Esophagus (tissue), 2 donors: ENCODE measurements at regions not wholly inside any gene's neighbourhood (a gene's known extent, or its start where the extent isn't known, plus 50 kb on each side); places are given as distances from the start of the nearest gene placed in this dataset.

ENCODE experiments used
- H3K27ac ChIP-seq, 2 donors: one replicate each; pipeline ENCODE4 v1.5.1; 2013; ENCODE audit warnings: low read depth in 2 of 2, mild to moderate bottlenecking in 2 of 2, inconsistent platforms in 1 of 2, low read length in 1 of 2, moderate library complexity in 1 of 2
- H3K27me3 ChIP-seq, 2 donors: one replicate each; pipeline ENCODE4 v1.6.1; 2013; ENCODE audit warnings: low read length in 2 of 2, control low read depth in 1 of 2, mild to moderate bottlenecking in 1 of 2; ENCODE audit not compliant: insufficient read depth in 2 of 2, control insufficient read depth in 1 of 2
- H3K36me3 ChIP-seq, 2 donors: one replicate each; pipeline ENCODE4 v1.6.1; 2013; ENCODE audit warnings: low read length in 1 of 2; ENCODE audit not compliant: control insufficient read depth in 2 of 2, insufficient read depth in 2 of 2
- H3K4me1 ChIP-seq, 2 donors: one replicate each; pipeline ENCODE4 v1.6.1; 2013; ENCODE audit warnings: low read length in 1 of 2; ENCODE audit not compliant: control insufficient read depth in 2 of 2, insufficient read depth in 2 of 2
- H3K4me3 ChIP-seq, 2 donors: one replicate each; pipeline ENCODE4 v1.5.1; 2013; ENCODE audit warnings: low read length in 2 of 2, mild to moderate bottlenecking in 2 of 2, low read depth in 1 of 2, moderate library complexity in 1 of 2
- H3K9me3 ChIP-seq, 2 donors: one replicate each; pipeline ENCODE4 v1.6.1; 2013; ENCODE audit warnings: mild to moderate bottlenecking in 2 of 2, low read depth in 1 of 2, low read length in 1 of 2, moderate library complexity in 1 of 2; ENCODE audit not compliant: control insufficient read depth in 2 of 2, insufficient read depth in 1 of 2
- WGBS, 2 donors: extraction: QIAGEN DNeasy Blood & Tissue Kit; methylation state at CpG; one replicate each; pipeline ENCODE4 v1.1.7; 2013; 5-methylcytosine and 5-hydroxymethylcytosine counted together
- donor health status: healthy with polysubstance abuse.
- donor health status: Bipolar disorder and iron deficiency.

GRCh38 chr10:113284635-113285034 is 268.2 kb upstream of the HABP2 start:
- no peaks in the 10 kb centered on the region for H3K4me1 ChIP-seq
- no peaks in the 10 kb centered on the region for H3K27me3 ChIP-seq
- 87 to 89% methylated on average over 4 of the region's 4 CpGs for WGBS, 2 donors
- H3K27ac ChIP-seq = no peak overlapping the region
- no peaks in the 10 kb centered on the region for H3K36me3 ChIP-seq
- no peaks in the 10 kb centered on the region for H3K9me3 ChIP-seq
- H3K4me3 ChIP-seq = no peak overlapping the region

DNA sequence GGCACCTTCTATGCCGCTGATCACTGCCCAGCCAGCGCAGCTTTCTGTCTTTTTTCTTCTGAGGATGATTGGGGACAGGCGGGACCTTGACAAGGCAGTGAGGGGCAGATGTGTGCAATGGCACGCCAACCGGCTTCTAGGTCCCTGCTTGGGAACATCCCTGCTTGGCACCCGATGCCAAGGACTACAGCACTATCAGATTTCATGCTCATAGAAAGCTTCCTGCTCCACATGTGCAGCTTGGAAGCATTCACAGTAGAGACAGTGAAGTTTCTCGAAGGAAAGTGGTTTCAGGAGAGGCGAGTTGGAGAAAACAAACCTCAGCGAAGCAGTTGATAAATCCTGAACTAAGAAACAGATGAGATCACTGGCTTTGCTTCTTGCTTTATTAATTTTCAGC is 267.5 kb upstream of the HABP2 start:
- 74 to 81% methylated on average over 9 of the region's 9 CpGs for WGBS, 2 donors
- Histone ChIP-seq H3K36me3 (no peaks in the 10 kb centered on the region), H3K27ac (no peak overlapping the region), H3K4me3 (no peak overlapping the region), H3K27me3 (no peaks in the 10 kb centered on the region), H3K9me3 (no peaks in the 10 kb centered on the region), H3K4me1 (no peaks in the 10 kb centered on the region)

DNA sequence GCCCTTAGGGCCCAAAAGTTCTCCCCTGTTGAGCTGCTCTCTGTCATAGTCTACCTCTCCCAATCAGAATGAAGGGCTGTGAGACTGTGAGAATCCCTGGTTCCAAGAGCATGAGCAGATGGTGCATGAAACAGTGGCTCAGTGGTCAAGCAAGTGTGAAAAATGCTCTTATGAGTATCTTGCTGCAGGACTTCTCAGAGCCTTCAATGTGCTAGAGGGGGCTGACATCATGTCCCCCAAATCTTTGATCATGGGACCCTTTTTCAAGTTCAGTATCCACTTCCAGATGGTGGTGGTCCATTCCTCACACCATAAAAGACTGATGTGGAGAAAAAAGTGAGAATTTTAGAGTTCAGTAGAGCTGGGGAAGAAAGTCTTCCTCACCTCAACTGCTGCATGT is 265.3 kb upstream of the HABP2 start:
- Histone ChIP-seq H3K4me1 (no peaks in the 10 kb centered on the region), H3K27me3 (no peaks in the 10 kb centered on the region), H3K9me3 (no peaks in the 10 kb centered on the region), H3K27ac (no peak overlapping the region), H3K4me3 (no peak overlapping the region), H3K36me3 (no peaks in the 10 kb centered on the region)

DNA sequence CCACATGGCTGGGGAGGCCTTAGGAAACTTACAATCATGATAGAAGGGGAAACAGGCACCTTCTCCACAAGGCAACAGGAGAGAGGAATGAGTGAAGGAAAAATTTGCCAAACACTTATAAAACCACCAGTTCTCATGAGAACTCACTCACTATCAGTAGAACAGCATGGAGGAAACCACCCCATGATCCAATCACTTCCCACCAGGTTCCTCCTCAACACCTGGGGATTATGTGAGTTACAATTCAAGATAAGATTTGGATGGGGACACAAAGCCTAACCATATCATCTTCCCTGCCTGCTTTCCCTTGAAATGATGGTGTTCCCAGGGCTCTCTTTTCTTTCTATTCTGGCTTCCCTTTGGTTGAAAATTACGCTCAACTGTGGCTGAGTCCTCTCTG is 262.7 kb upstream of the HABP2 start:
- no peaks in the 10 kb centered on the region for H3K27me3 ChIP-seq
- no peak overlapping the region for H3K27ac ChIP-seq
- no peak overlapping the region for H3K4me3 ChIP-seq
- 92 to 100% methylated on average over 1 of the region's 1 CpG for WGBS, 2 donors
- no peaks in the 10 kb centered on the region for H3K36me3 ChIP-seq
- H3K4me1 ChIP-seq = peaks cover 0 to 4% of the 10 kb centered on the region in 2 donors
- no peaks in the 10 kb centered on the region for H3K9me3 ChIP-seq

DNA sequence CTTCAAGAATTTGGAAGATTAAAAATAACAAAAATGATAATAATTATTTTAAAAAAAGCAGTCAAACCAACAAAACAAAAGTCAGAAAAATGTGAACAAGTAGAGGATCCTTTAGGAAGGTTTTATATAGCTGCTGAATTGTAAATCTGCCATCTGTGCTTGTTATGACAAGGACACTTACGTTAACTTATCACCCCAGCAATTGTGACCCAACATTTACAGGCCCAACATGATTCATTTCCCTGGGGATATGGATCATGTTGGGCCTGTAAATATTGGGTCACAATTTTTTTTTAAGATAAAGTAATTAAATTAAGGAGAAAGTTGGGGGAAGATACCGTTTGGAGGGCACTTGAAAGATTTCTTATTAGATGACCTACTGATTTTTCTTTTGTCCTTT is 261.4 kb upstream of the HABP2 start:
- H3K27ac ChIP-seq = no peak overlapping the region
- H3K36me3 ChIP-seq = no peaks in the 10 kb centered on the region
- H3K4me3 ChIP-seq = no peak overlapping the region
- H3K9me3 ChIP-seq = no peaks in the 10 kb centered on the region
- H3K27me3 ChIP-seq = no peaks in the 10 kb centered on the region
- WGBS, 2 donors = 57 to 68% methylated on average over 2 of the region's 2 CpGs
- peaks cover 0 to 4% of the 10 kb centered on the region in 2 donors for H3K4me1 ChIP-seq

- Histone ChIP-seq H3K9me3 (no peaks in the 10 kb centered on the region), H3K27ac (no peak overlapping the region), H3K4me1 (peaks cover 0 to 4% of the 10 kb centered on the region in 2 donors), H3K27me3 (no peaks in the 10 kb centered on the region), H3K36me3 (no peaks in the 10 kb centered on the region), H3K4me3 (no peak overlapping the region)
- WGBS, 2 donors = 63% methylated on average over 3 of the region's 3 CpGs
Measured at GRCh38 chr10:113292086-113292485, 260.8 kb upstream of the HABP2 start.

DNA sequence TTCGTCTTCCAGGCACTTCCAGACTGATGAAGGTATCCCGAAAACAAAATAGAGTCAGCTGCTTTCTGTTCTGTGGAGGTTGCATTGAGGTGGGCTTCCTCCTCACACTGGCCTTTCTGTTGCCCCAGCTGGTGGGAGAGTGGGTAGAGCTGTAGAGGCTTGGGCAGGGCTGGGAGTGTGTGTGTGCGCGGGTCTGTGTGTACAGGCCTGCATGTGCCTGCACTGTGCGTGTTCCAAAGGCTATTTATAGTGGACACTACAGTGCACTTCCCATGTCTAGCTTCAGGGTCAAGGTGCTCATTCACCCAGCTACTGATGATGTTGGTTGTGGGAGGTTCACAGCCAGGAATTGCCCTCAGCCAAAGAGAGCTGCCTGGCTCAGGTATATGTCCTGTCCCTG is 260.1 kb upstream of the HABP2 start:
- Histone ChIP-seq H3K4me3 (no peak overlapping the region), H3K27ac (no peak overlapping the region), H3K36me3 (no peaks in the 10 kb centered on the region), H3K9me3 (no peaks in the 10 kb centered on the region), H3K4me1 (peaks cover 0 to 4% of the 10 kb centered on the region in 2 donors), H3K27me3 (no peaks in the 10 kb centered on the region)
- 92 to 96% methylated on average over 5 of the region's 5 CpGs for WGBS, 2 donors

GRCh38 chr10:113293167-113293566 is 259.7 kb upstream of the HABP2 start:
- Histone ChIP-seq H3K36me3 (no peaks in the 10 kb centered on the region), H3K4me3 (no peak overlapping the region), H3K9me3 (no peaks in the 10 kb centered on the region), H3K27ac (no peak overlapping the region), H3K4me1 (peaks cover 0 to 4% of the 10 kb centered on the region in 2 donors), H3K27me3 (no peaks in the 10 kb centered on the region)
- 90 to 93% methylated on average over 4 of the region's 4 CpGs for WGBS, 2 donors

- Histone ChIP-seq H3K9me3 (no peaks in the 10 kb centered on the region), H3K4me3 (no peak overlapping the region), H3K27ac (no peak overlapping the region), H3K4me1 (peaks cover 0 to 4% of the 10 kb centered on the region in 2 donors), H3K27me3 (no peaks in the 10 kb centered on the region), H3K36me3 (no peaks in the 10 kb centered on the region)
- 61 to 67% methylated on average over 3 of the region's 3 CpGs for WGBS, 2 donors
Measured at GRCh38 chr10:113294868-113295267, 258.0 kb upstream of the HABP2 start.

- no peaks in the 10 kb centered on the region for H3K36me3 ChIP-seq
- 71 to 79% methylated on average over 5 of the region's 5 CpGs for WGBS, 2 donors
Measured at GRCh38 chr10:113297226-113297625, 255.6 kb upstream of the HABP2 start.

More at GRCh38 chr10:113297226-113297625, 255.6 kb upstream of the HABP2 start:
- H3K27ac ChIP-seq = no peak overlapping the region
- no peaks in the 10 kb centered on the region for H3K27me3 ChIP-seq
- H3K9me3 ChIP-seq = no peaks in the 10 kb centered on the region
- no peak overlapping the region for H3K4me3 ChIP-seq
- H3K4me1 ChIP-seq = peaks cover 0 to 4% of the 10 kb centered on the region in 2 donors
